ENCODE measurements at regions not wholly inside any gene's neighbourhood (a gene's known extent, or its start where the extent isn't known, plus 50 kb on each side); places are given as distances from the start of the nearest gene placed in this dataset.

DNA sequence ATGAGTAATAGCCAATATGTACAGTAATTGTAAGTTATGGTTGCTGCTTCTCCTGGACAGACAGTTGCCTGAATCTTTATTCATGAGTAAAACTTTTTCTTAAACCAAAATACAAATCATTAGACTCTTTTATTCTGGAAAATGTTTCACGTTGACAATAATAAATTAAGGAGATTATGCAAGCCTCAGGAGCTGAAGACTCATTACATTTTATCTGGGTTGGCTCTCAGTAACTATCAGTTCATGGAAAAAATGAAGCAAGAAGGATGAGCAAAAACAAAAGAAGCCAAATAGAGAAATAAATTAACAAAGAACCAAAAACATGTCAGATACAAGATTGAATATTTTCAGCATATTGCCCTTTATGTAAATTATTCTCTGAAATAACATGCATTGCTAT, 88.9 kb upstream of the PRR16 start:
- TF ChIP-seq, protein P1, sequence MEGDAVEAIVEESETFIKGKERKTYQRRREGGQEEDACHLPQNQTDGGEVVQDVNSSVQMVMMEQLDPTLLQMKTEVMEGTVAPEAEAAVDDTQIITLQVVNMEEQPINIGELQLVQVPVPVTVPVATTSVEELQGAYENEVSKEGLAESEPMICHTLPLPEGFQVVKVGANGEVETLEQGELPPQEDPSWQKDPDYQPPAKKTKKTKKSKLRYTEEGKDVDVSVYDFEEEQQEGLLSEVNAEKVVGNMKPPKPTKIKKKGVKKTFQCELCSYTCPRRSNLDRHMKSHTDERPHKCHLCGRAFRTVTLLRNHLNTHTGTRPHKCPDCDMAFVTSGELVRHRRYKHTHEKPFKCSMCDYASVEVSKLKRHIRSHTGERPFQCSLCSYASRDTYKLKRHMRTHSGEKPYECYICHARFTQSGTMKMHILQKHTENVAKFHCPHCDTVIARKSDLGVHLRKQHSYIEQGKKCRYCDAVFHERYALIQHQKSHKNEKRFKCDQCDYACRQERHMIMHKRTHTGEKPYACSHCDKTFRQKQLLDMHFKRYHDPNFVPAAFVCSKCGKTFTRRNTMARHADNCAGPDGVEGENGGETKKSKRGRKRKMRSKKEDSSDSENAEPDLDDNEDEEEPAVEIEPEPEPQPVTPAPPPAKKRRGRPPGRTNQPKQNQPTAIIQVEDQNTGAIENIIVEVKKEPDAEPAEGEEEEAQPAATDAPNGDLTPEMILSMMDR (IDR thresholded peaks at IDR 0.05) = no peak
- TF ChIP-seq POLR2A (IDR thresholded peaks at IDR 0.05) = no peak
